ENCODE measurements at regions not wholly inside any gene's neighbourhood (a gene's known extent, or its start where the extent isn't known, plus 50 kb on each side); places are given as distances from the start of the nearest gene placed in this dataset.
"Not testable (repeated sequence)": the region's sequence is repeated elsewhere in the genome, so short reads cannot be mapped to it uniquely, and the experiment has no call there.

DNA sequence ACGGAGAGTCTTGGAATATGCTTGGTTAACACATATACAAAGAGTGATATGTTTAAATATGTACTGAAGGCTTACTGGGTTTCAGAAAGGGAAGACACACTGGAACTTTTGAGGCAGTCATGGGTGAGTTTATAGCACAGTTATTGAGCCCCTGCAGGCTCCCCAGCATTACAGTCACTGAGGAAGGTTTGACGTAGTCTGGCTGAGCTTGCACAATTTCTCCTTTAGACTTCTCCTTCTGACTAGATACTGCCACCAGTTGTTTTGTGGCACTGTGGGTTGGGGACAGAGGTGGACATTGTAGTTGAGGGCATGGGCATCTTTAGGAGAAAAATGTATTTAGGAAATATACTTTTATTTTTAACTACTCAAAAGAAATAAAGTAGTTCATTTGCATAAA is 285.4 kb downstream of the C11orf87 start:
- Mint-ChIP-seq H3K27me3 (ENCODE audit: low read depth) (peaks cover 3% of the 10 kb centered on the region), H3K36me3 (no peaks in the 10 kb centered on the region), H3K27ac (no peak overlapping the region), H3K9me3 (no peaks in the 10 kb centered on the region), H3K4me1 (peaks cover 23% of the 10 kb centered on the region), H3K4me3 (no peak overlapping the region)
- DNase-seq (ENCODE audit: low spot score in 2 of 2, unreplicated experiment in 2 of 2): no peak
- TF ChIP-seq, protein P1, sequence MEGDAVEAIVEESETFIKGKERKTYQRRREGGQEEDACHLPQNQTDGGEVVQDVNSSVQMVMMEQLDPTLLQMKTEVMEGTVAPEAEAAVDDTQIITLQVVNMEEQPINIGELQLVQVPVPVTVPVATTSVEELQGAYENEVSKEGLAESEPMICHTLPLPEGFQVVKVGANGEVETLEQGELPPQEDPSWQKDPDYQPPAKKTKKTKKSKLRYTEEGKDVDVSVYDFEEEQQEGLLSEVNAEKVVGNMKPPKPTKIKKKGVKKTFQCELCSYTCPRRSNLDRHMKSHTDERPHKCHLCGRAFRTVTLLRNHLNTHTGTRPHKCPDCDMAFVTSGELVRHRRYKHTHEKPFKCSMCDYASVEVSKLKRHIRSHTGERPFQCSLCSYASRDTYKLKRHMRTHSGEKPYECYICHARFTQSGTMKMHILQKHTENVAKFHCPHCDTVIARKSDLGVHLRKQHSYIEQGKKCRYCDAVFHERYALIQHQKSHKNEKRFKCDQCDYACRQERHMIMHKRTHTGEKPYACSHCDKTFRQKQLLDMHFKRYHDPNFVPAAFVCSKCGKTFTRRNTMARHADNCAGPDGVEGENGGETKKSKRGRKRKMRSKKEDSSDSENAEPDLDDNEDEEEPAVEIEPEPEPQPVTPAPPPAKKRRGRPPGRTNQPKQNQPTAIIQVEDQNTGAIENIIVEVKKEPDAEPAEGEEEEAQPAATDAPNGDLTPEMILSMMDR (IDR thresholded peaks at IDR 0.05; ENCODE audit: unreplicated experiment): no peak

DNA sequence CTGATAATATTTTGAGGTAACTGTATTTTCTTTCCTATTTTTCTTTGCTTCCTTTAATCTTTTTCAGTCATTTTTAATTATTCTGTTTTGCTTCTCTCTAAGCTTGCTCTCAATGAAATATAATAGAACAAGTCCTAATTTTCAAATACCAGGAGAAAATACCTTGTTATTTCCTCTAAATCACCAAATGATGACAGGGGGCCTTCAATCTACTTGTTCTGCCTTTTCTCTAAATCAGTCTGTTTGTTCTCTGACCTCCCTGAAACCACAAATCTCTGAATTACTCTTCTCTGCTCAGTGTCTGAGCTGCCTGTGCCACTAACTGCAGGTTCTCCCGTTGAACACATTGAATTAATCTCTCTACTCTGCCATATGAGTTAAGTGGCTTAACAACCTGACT is 286.2 kb downstream of the C11orf87 start:
- H3K4me3 Mint-ChIP-seq: no peak overlapping the region

DNA sequence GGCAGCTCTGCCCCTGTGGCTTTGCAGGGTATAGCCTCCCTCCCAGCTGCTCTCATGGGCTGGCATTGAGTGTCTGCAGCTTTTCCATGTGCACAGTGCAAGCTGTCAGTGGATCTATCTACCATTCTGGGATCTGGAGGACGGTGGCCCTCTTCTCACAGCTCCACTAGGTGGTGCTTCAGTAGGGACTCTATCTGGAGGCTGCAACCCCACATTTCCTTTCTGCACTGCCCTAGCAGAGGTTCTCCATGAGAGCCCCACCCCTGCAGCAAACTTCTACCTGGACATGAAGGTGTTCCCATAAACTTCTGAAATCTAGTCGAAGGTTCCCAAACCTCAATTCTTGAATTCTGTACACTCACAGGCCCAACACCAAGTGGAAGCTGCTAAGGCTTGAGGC is 292.5 kb downstream of the C11orf87 start:
- not testable (repeated sequence) for H3K4me1 Mint-ChIP-seq

More for the DNA sequence above, 286.2 kb downstream of the C11orf87 start:
- TF ChIP-seq, protein P1 (IDR thresholded peaks at IDR 0.05; ENCODE audit: unreplicated experiment): no peak
- no peak for DNase-seq (ENCODE audit: low spot score in 2 of 2, unreplicated experiment in 2 of 2)
- H3K27me3 Mint-ChIP-seq (ENCODE audit: low read depth): peaks cover 3% of the 10 kb centered on the region
- H3K27ac Mint-ChIP-seq: no peak overlapping the region
- H3K36me3 Mint-ChIP-seq: no peaks in the 10 kb centered on the region
- no peaks in the 10 kb centered on the region for H3K9me3 Mint-ChIP-seq
- H3K4me1 Mint-ChIP-seq: peaks cover 23% of the 10 kb centered on the region

DNA sequence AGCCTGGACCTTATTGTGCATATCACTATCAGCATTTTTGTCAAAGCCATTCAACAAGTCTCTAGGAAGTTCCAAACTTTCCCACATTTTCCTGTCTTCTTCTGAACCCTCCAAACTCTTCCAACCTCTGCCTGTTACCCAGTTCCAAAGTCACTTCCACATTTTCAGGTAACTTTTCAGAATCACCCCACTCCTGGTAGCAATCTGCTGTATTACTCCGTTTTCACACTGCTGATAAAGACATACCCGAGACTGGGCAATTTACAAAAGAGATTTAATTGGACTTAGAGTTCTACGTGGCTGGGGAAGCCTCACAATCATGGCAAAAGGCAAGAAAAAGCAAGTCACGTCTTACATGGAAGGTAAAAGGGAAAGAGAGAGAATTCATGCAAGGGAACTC is 293.4 kb downstream of the C11orf87 start:
- not testable (repeated sequence) for H3K36me3 Mint-ChIP-seq; H3K4me3 Mint-ChIP-seq; H3K4me1 Mint-ChIP-seq; DNase-seq (ENCODE audit: low spot score in 2 of 2, unreplicated experiment in 2 of 2); H3K27ac Mint-ChIP-seq; H3K27me3 Mint-ChIP-seq (ENCODE audit: low read depth)
- peaks cover 19% of the 10 kb centered on the region for H3K9me3 Mint-ChIP-seq

More for the DNA sequence above, 292.5 kb downstream of the C11orf87 start:
- H3K9me3 Mint-ChIP-seq: peaks cover 19% of the 10 kb centered on the region
- not testable (repeated sequence) for H3K27ac Mint-ChIP-seq; DNase-seq (ENCODE audit: low spot score in 2 of 2, unreplicated experiment in 2 of 2); H3K4me3 Mint-ChIP-seq; H3K36me3 Mint-ChIP-seq; H3K27me3 Mint-ChIP-seq (ENCODE audit: low read depth)

DNA sequence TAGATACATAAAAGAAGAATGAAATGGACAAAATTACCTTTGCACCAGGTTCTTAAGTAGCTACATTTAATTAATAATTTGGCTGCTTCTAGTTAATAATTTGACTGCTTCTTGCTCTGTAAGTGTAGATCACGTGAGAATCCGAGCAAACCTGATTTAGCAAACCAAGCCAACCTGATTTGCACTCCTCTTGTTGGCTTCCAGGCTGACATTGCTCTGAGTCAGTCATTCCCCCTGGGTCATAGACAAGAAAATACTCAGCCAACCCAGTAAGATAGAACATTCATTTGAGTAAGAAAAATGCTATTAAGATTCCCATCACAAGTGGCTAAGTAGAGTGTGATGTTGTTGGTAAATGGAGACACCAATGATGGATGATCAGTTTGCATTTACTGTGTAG is 304.1 kb downstream of the C11orf87 start:
- no peaks in the 10 kb centered on the region for H3K27me3 Mint-ChIP-seq (ENCODE audit: low read depth)
- H3K4me1 Mint-ChIP-seq: peaks cover 7% of the 10 kb centered on the region
- peaks cover 5% of the 10 kb centered on the region for H3K9me3 Mint-ChIP-seq
- H3K4me3 Mint-ChIP-seq: no peak overlapping the region
- TF ChIP-seq, protein P1 (IDR thresholded peaks at IDR 0.05; ENCODE audit: unreplicated experiment): no peak
- H3K36me3 Mint-ChIP-seq: no peaks in the 10 kb centered on the region
- no peak overlapping the region for H3K27ac Mint-ChIP-seq
- no peak for DNase-seq (ENCODE audit: low spot score in 2 of 2, unreplicated experiment in 2 of 2)

DNA sequence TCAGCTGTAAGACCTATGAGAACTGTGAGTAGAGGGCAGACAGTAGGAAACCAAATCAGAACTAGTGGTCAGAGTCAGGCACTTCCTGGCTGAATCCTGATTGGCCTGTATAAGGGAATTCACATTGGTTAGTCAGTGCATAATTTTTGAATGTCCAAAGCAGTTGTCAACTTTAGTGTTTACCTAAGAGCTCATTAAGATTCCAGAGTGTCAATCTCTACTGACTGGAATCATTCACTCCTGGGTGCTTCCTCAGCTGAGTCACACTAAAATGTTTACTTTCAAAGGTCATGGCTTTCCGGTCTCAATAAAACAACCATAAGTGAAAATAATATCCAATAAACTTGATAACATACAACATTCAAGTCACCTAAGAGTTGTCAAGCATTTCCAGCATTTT is 306.1 kb downstream of the C11orf87 start:
- H3K4me1 Mint-ChIP-seq: peaks cover 9% of the 10 kb centered on the region
- H3K27me3 Mint-ChIP-seq (ENCODE audit: low read depth): no peaks in the 10 kb centered on the region
- TF ChIP-seq, protein P1 (IDR thresholded peaks at IDR 0.05; ENCODE audit: unreplicated experiment): no peak
- no peaks in the 10 kb centered on the region for H3K36me3 Mint-ChIP-seq
- no peak for DNase-seq (ENCODE audit: low spot score in 2 of 2, unreplicated experiment in 2 of 2)
- H3K27ac Mint-ChIP-seq: no peak overlapping the region
- H3K4me3 Mint-ChIP-seq: no peak overlapping the region
- peaks cover 5% of the 10 kb centered on the region for H3K9me3 Mint-ChIP-seq

DNA sequence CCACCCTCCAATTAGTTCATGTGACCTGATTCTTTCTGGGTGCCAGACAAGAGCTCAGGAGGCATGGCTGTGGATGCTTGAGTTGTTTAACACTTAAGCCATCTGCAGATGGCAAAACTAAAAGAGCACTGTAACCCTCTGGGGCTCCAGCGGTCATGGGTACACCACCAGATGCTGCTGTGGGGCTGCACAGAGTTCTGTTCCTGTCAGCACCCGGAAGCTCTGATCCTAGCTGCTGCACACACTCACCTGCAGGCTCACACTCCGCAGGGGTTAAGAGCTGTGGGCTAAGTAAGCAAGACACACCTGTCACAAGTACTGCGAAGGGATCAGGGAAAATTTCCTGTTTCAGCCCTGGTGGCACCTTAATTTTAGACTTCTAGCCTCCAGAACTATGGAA is 307.8 kb downstream of the C11orf87 start:
- Mint-ChIP-seq H3K4me1 (peaks cover 23% of the 10 kb centered on the region), H3K27me3 (ENCODE audit: low read depth) (no peaks in the 10 kb centered on the region), H3K9me3 (peaks cover 5% of the 10 kb centered on the region), H3K36me3 (no peaks in the 10 kb centered on the region), H3K4me3 (no peak overlapping the region), H3K27ac (no peak overlapping the region)
- TF ChIP-seq, protein P1 (IDR thresholded peaks at IDR 0.05; ENCODE audit: unreplicated experiment): no peak
- no peak for DNase-seq (ENCODE audit: low spot score in 2 of 2, unreplicated experiment in 2 of 2)
